ENCODE measurements at regions not wholly inside any gene's neighbourhood (a gene's known extent, or its start where the extent isn't known, plus 50 kb on each side); places are given as distances from the start of the nearest gene placed in this dataset.

- 59 to 78% (median 62%) methylated on average over 2 of the region's 2 CpGs for WGBS, 5 donors
- no peaks in the 10 kb centered on the region for H3K36me3 ChIP-seq
- no peak overlapping the region for H3K4me3 ChIP-seq
- no peaks in the 10 kb centered on the region for H3K4me1 ChIP-seq
- H3K27me3 ChIP-seq (replicated peaks in 1 of 7), result no peaks in the 10 kb centered on the region
- no peaks in the 10 kb centered on the region for H3K9me3 ChIP-seq
- no peak for DNase-seq
- TF ChIP-seq CTCF (IDR thresholded peaks at IDR 0.05 in 8 of 11, conservative IDR thresholded peaks at IDR 0.05 in 3 of 11) (no peak), POLR2AphosphoS5 (IDR thresholded peaks at IDR 0.05) (no peak), POLR2A (IDR thresholded peaks at IDR 0.05) (no peak)
- no peak overlapping the region for H3K27ac ChIP-seq
- intact Hi-C loops (cut with DNase I; ENCODE audit: low total_unique reads), result no loop called here
Observed at GRCh38 chr4:122100508-122100907, 51.6 kb upstream of the BLTP1 start.

- H3K4me3 ChIP-seq, result no peak overlapping the region
- H3K4me1 ChIP-seq, result no peaks in the 10 kb centered on the region
- no peaks in the 10 kb centered on the region for H3K9me3 ChIP-seq
- TF ChIP-seq CTCF (IDR thresholded peaks at IDR 0.05 in 8 of 11, conservative IDR thresholded peaks at IDR 0.05 in 3 of 11) (no peak), POLR2AphosphoS5 (IDR thresholded peaks at IDR 0.05) (no peak), POLR2A (IDR thresholded peaks at IDR 0.05) (no peak)
- no peaks in the 10 kb centered on the region for H3K36me3 ChIP-seq
- H3K27me3 ChIP-seq (replicated peaks in 1 of 7), result no peaks in the 10 kb centered on the region
- WGBS, 5 donors, result 69 to 95% (median 84%) methylated on average over 2 of the region's 2 CpGs
- DNase-seq, result no peak
- no peak overlapping the region for H3K27ac ChIP-seq
- intact Hi-C loops (cut with DNase I; ENCODE audit: low total_unique reads), result no loop called here
Observed at GRCh38 chr4:122099896-122100295, 52.2 kb upstream of the BLTP1 start.

- Histone ChIP-seq H3K27ac (no peak overlapping the region), H3K36me3 (no peaks in the 10 kb centered on the region), H3K9me3 (no peaks in the 10 kb centered on the region), H3K4me3 (no peak overlapping the region), H3K27me3 (replicated peaks in 1 of 7) (no peaks in the 10 kb centered on the region), H3K4me1 (no peaks in the 10 kb centered on the region)
- TF ChIP-seq CTCF (IDR thresholded peaks at IDR 0.05 in 8 of 11, conservative IDR thresholded peaks at IDR 0.05 in 3 of 11) (no peak), POLR2A (IDR thresholded peaks at IDR 0.05) (no peak), POLR2AphosphoS5 (IDR thresholded peaks at IDR 0.05) (no peak)
- no peak for DNase-seq
- intact Hi-C loops (cut with DNase I; ENCODE audit: low total_unique reads), result no loop called here
- 55 to 76% (median 61%) methylated on average over 1 of the region's 1 CpG for WGBS, 5 donors
Observed at GRCh38 chr4:122091836-122092405, 60.2 kb upstream of the BLTP1 start.

- Histone ChIP-seq H3K27ac (no peak overlapping the region), H3K27me3 (replicated peaks in 1 of 7) (no peaks in the 10 kb centered on the region), H3K9me3 (no peaks in the 10 kb centered on the region), H3K4me1 (no peaks in the 10 kb centered on the region), H3K36me3 (no peaks in the 10 kb centered on the region), H3K4me3 (no peak overlapping the region)
- intact Hi-C loops (cut with DNase I; ENCODE audit: low total_unique reads), result no loop called here
- WGBS, 5 donors, result 86 to 92% (median 91%) methylated on average over 1 of the region's 1 CpG
- TF ChIP-seq POLR2AphosphoS5 (IDR thresholded peaks at IDR 0.05), result no peak
- TF ChIP-seq CTCF (IDR thresholded peaks at IDR 0.05 in 8 of 11, conservative IDR thresholded peaks at IDR 0.05 in 3 of 11), result no peak
- no peak for TF ChIP-seq POLR2A (IDR thresholded peaks at IDR 0.05)
- DNase-seq, result no peak
Observed at GRCh38 chr4:122091397-122091796, 60.7 kb upstream of the BLTP1 start.

Data from spleen (tissue), 11 donors.